ENCODE measurements at regions not wholly inside any gene's neighbourhood (a gene's known extent, or its start where the extent isn't known, plus 50 kb on each side); places are given as distances from the start of the nearest gene placed in this dataset.

DNA sequence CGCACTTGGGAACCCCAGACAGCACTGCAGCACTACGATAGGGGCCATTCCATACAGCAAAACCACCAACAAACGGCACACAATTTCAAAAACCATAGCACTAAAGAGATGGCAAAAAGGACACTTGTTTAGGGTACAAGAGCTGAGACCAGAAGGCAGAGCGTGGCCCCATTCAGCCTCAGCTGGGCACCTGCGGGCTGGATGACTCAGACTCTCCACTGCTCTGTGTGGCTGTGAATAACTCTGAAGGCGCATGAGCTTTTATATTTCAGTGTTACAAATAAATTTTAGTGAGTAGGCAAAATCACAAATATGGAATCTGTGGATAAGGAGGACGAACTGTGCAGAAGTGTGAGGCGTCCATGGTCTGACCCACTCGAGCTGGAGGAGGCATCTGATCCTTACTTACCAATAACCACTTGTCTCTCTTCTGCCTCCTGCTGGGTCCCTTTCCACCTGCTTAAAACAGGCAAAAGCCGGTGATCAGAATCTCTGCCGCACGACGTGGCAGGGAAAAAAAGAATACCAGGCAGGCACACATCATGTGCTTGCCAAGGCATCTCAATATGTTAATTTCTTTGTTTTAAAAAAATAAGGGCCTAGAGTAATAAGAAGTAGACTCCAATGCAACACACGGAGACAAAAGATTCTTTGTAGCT, 325.7 kb downstream of the SHANK2 start:
- Histone ChIP-seq H3K4me1 (replicated peaks; ENCODE audit: insufficient read depth) (no peaks in the 10 kb centered on the region), H3K27me3 (ENCODE audit: insufficient read depth, low read depth) (no peaks in the 10 kb centered on the region), H3K79me2 (ENCODE audit: low read depth) (no peaks in the 10 kb centered on the region), H3K36me3 (ENCODE audit: low read depth) (no peaks in the 10 kb centered on the region), H3K27ac (no peak overlapping the region), H4K20me1 (ENCODE audit: insufficient read depth) (no peaks in the 10 kb centered on the region), H3K9me3 (ENCODE audit: insufficient read depth, low read depth) (peaks cover 3% of the 10 kb centered on the region; the same call in 1 of the 2 replicates), H3K9me2 (ENCODE audit: insufficient read depth) (no peaks in the 10 kb centered on the region), H3K4me3 (no peak overlapping the region), H3K4me2 (no peak overlapping the region), H2AFZ (no peak overlapping the region), H3F3A (ENCODE audit: insufficient read depth, low read depth) (no peaks in the 10 kb centered on the region)
- POLR2A ChIA-PET (ENCODE audit: unreplicated experiment): no interaction called here
- TF ChIP-seq, protein P1, sequence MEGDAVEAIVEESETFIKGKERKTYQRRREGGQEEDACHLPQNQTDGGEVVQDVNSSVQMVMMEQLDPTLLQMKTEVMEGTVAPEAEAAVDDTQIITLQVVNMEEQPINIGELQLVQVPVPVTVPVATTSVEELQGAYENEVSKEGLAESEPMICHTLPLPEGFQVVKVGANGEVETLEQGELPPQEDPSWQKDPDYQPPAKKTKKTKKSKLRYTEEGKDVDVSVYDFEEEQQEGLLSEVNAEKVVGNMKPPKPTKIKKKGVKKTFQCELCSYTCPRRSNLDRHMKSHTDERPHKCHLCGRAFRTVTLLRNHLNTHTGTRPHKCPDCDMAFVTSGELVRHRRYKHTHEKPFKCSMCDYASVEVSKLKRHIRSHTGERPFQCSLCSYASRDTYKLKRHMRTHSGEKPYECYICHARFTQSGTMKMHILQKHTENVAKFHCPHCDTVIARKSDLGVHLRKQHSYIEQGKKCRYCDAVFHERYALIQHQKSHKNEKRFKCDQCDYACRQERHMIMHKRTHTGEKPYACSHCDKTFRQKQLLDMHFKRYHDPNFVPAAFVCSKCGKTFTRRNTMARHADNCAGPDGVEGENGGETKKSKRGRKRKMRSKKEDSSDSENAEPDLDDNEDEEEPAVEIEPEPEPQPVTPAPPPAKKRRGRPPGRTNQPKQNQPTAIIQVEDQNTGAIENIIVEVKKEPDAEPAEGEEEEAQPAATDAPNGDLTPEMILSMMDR (conservative IDR thresholded peaks at IDR 0.05): no peak
- TF ChIP-seq EZH2 (IDR thresholded peaks at IDR 0.05; ENCODE audit: low read depth): no peak
- peak in 1 of 2 experiments; percentile 14 for DNase-seq
- CTCF ChIA-PET: no interaction called here
- no TSS peak for BruUV-seq (replicated peaks)
- intact Hi-C loops (cut with micrococcal nuclease; ENCODE audit: unreplicated experiment): no loop called here

DNA sequence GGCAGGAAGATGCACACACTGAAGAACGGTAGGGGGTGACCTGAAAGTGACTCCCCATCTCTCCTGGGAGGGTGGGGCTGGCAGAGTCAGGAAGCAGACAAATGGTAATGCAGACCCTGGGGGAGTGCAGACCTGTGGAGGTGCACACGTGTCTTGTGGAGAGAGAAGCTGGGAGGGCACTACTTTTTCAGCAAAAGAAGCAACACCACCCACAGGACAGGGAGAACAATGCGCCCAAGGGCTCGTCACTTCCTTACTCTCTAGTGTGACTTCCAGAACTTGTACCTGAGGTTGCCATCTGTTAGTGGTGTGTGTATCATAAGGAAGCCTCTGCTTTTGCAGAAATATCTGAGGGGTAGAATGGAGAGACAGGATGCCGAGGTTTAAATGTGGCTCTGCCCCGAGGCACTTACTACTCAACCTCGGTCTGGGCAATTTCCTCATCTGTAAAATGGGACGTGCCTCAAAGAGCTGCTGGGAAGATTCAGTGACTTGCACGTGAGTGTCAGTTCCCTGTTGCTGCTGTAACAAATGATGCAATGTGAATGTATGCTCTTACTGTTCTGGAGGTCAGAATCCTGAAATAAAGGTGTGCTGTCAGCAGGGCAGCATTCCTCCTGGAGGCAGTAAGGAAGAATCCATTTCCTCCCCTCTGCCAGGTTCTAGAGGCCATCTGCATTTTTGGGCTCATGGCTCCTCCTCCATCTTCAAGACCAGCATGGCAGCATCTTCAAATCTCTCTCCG, 323.4 kb downstream of the SHANK2 start:
- Histone ChIP-seq H3K27ac (no peak overlapping the region), H3F3A (ENCODE audit: insufficient read depth, low read depth) (no peaks in the 10 kb centered on the region), H3K4me1 (replicated peaks; ENCODE audit: insufficient read depth) (peaks cover 3% of the 10 kb centered on the region), H3K27me3 (ENCODE audit: insufficient read depth, low read depth) (no peaks in the 10 kb centered on the region), H3K9me2 (ENCODE audit: insufficient read depth) (no peaks in the 10 kb centered on the region), H3K4me2 (no peak overlapping the region), H3K36me3 (ENCODE audit: low read depth) (no peaks in the 10 kb centered on the region), H2AFZ (no peak overlapping the region), H3K79me2 (ENCODE audit: low read depth) (no peaks in the 10 kb centered on the region), H3K4me3 (no peak overlapping the region), H4K20me1 (ENCODE audit: insufficient read depth) (no peaks in the 10 kb centered on the region), H3K9me3 (ENCODE audit: insufficient read depth, low read depth) (no peaks in the 10 kb centered on the region)
- TF ChIP-seq, protein P1 (conservative IDR thresholded peaks at IDR 0.05): peak; percentile 28; the same call in 1 of the 2 replicates
- no peak for TF ChIP-seq EZH2 (IDR thresholded peaks at IDR 0.05; ENCODE audit: low read depth)
- ChIA-PET CTCF (no interaction called here), POLR2A (ENCODE audit: unreplicated experiment) (no interaction called here)
- no TSS peak for BruUV-seq (replicated peaks)
- no peak for DNase-seq
- intact Hi-C loops (cut with micrococcal nuclease; ENCODE audit: unreplicated experiment): no loop called here

DNA sequence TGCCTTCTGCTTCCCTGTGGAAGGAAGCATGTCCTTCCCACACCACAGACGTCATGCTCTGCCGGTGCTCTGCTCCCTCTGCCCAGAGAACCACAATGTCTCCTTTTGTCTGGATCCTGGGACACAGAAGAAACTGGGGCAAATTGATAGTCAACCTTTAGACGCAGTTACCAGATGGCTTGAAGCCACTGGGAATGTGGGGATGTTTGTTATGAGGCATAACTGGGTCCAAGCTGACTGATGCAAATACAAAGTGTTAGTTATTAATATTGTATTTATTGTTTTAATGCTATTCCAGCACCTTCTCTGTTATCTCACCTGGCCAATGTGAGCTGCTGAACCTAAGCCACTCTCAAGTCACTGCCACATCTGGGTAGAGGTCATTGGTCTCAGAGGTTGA, 322.2 kb downstream of the SHANK2 start:
- no peaks in the 10 kb centered on the region for H3K9me3 ChIP-seq (ENCODE audit: insufficient read depth, low read depth)
- H3K9me2 ChIP-seq (ENCODE audit: insufficient read depth): no peaks in the 10 kb centered on the region
- peaks cover 15% of the 10 kb centered on the region for H3K4me1 ChIP-seq (replicated peaks; ENCODE audit: insufficient read depth)
- ChIA-PET CTCF (no interaction called here), POLR2A (ENCODE audit: unreplicated experiment) (no interaction called here)
- no peaks in the 10 kb centered on the region for H3K79me2 ChIP-seq (ENCODE audit: low read depth)
- no peaks in the 10 kb centered on the region for H3K36me3 ChIP-seq (ENCODE audit: low read depth)
- H4K20me1 ChIP-seq (ENCODE audit: insufficient read depth): no peaks in the 10 kb centered on the region
- peaks cover 4% of the 10 kb centered on the region; the same call in 1 of the 2 replicates for H3F3A ChIP-seq (ENCODE audit: insufficient read depth, low read depth)
- intact Hi-C loops (cut with micrococcal nuclease; ENCODE audit: unreplicated experiment): no loop called here
- no peak overlapping the region for H3K4me2 ChIP-seq
- no peak overlapping the region for H3K4me3 ChIP-seq
- H3K27me3 ChIP-seq (ENCODE audit: insufficient read depth, low read depth): no peaks in the 10 kb centered on the region
- TF ChIP-seq, protein P1 (conservative IDR thresholded peaks at IDR 0.05): no peak
- no peak for TF ChIP-seq EZH2 (IDR thresholded peaks at IDR 0.05; ENCODE audit: low read depth)
- no peak overlapping the region for H2AFZ ChIP-seq
- no TSS peak for BruUV-seq (replicated peaks)
- no peak overlapping the region for H3K27ac ChIP-seq
- no peak for DNase-seq
